DND-41 (cell line): ENCODE measurements at regions not wholly inside any gene's neighbourhood (a gene's known extent, or its start where the extent isn't known, plus 50 kb on each side); places are given as distances from the start of the nearest gene placed in this dataset.

Experiments
- ATAC-seq: fragments of 200-7000 bp; cut with Tn5 transposase; 3 replicates; pipeline ENCODE4 v1.9.1; 2021; ENCODE audit warnings: low read depth; ENCODE audit not compliant: insufficient read depth
- DNase-seq: peaks from one replicate; pipeline ENCODE4 v3.0.0-alpha.2; 2020
- H2AFZ ChIP-seq: 2 replicates; pipeline ENCODE4 v1.6.0; 2012; ENCODE audit warnings: low read depth, low read length
- H3K27ac ChIP-seq: 2 replicates; pipeline ENCODE4 v1.5.1; 2012; ENCODE audit warnings: low read length, inconsistent platforms
- H3K27me3 ChIP-seq: fragments of 200-600 bp; sonication (generic); 2 replicates; pipeline ENCODE4 v1.6.0; 2012; ENCODE audit warnings: low read length, mild to moderate bottlenecking, inconsistent platforms; ENCODE audit not compliant: insufficient read depth, poor library complexity
- H3K36me3 ChIP-seq: 2 replicates; pipeline ENCODE4 v1.5.1; 2012; ENCODE audit warnings: low read length, inconsistent platforms; ENCODE audit not compliant: insufficient read depth
- H3K4me1 ChIP-seq: 2 replicates; pipeline ENCODE4 v1.5.1; 2012; ENCODE audit warnings: mild to moderate bottlenecking, low read length; ENCODE audit not compliant: insufficient read depth
- H3K4me2 ChIP-seq: 2 replicates; pipeline ENCODE4 v1.6.0; 2012; ENCODE audit warnings: mild to moderate bottlenecking, moderate library complexity, low read length, inconsistent platforms; ENCODE audit not compliant: insufficient read depth
- H3K4me3 ChIP-seq, 2 experiments: fragments of 200-600 bp in 1 of 2; shearing (Covaris generic) in 1 of 2; 2 replicates each; pipeline ENCODE4 v1.5.1; 2012 to 2016; ENCODE audit warnings: inconsistent platforms in 2 of 2, low read length in 2 of 2, mild to moderate bottlenecking in 2 of 2, low read depth in 1 of 2, moderate library complexity in 1 of 2
- H3K79me2 ChIP-seq: 2 replicates; pipeline ENCODE4 v1.6.0; 2012; ENCODE audit warnings: low read length, inconsistent platforms; ENCODE audit not compliant: insufficient read depth
- H3K9ac ChIP-seq: 2 replicates; pipeline ENCODE4 v1.6.0; 2012; ENCODE audit warnings: low read depth, mild to moderate bottlenecking, inconsistent platforms, low read length, moderate library complexity
- H3K9me3 ChIP-seq: 2 replicates; pipeline ENCODE4 v1.5.1; 2012; ENCODE audit warnings: low read length, moderate library complexity, mild to moderate bottlenecking, inconsistent platforms; ENCODE audit not compliant: insufficient read depth, severe bottlenecking
- H4K20me1 ChIP-seq: 2 replicates; pipeline ENCODE4 v1.6.0; 2012; ENCODE audit warnings: low read length; ENCODE audit not compliant: insufficient read depth
- CTCF ChIP-seq: IDR thresholded peaks from 2 replicates; pipeline ENCODE4 v1.5.1; 2012; ENCODE audit warnings: borderline replicate concordance, low read length, moderate library complexity, mild to moderate bottlenecking; ENCODE audit not compliant: poor library complexity, severe bottlenecking; ENCODE audit errors: extremely low read depth
- EZH2 ChIP-seq: IDR thresholded peaks from 3 replicates; pipeline ENCODE4 v1.6.1; 2012; ENCODE audit warnings: borderline replicate concordance, low read depth, mild to moderate bottlenecking, moderate library complexity, low read length, inconsistent platforms; ENCODE audit not compliant: severe bottlenecking

GRCh38 chr13:26834646-26835045 lies 74.1 kb upstream of the GPR12 start:
- Histone ChIP-seq H4K20me1 (no peaks in the 10 kb centered on the region), H3K4me2 (no peak overlapping the region), H3K27me3 (peaks cover 6% of the 10 kb centered on the region), H3K27ac (no peak overlapping the region), H3K9ac (no peak overlapping the region), H3K36me3 (no peaks in the 10 kb centered on the region), H2AFZ (no peak overlapping the region), H3K4me3 (no peak overlapping the region), H3K9me3 (no peaks in the 10 kb centered on the region), H3K4me1 (no peaks in the 10 kb centered on the region), H3K79me2 (no peaks in the 10 kb centered on the region)
- DNase-seq = no peak
- no peak for ATAC-seq
- TF ChIP-seq EZH2 (no peak), CTCF (no peak)

GRCh38 chr13:26831336-26831908 lies 70.8 kb upstream of the GPR12 start:
- Histone ChIP-seq H3K27me3 (peaks cover 3% of the 10 kb centered on the region), H3K27ac (no peak overlapping the region), H3K9me3 (no peaks in the 10 kb centered on the region), H3K4me1 (no peaks in the 10 kb centered on the region), H3K4me2 (no peak overlapping the region), H2AFZ (no peak overlapping the region), H3K36me3 (no peaks in the 10 kb centered on the region), H3K9ac (no peak overlapping the region), H4K20me1 (no peaks in the 10 kb centered on the region), H3K79me2 (no peaks in the 10 kb centered on the region), H3K4me3 (no peak overlapping the region)
- ATAC-seq = no peak
- TF ChIP-seq CTCF = no peak
- TF ChIP-seq EZH2 = no peak
- peak; percentile 16 for DNase-seq

GRCh38 chr13:26829716-26830115 lies 69.1 kb upstream of the GPR12 start:
- Histone ChIP-seq H3K79me2 (no peaks in the 10 kb centered on the region), H4K20me1 (no peaks in the 10 kb centered on the region), H3K27ac (no peak overlapping the region), H3K9me3 (no peaks in the 10 kb centered on the region), H3K4me1 (no peaks in the 10 kb centered on the region), H3K9ac (no peak overlapping the region), H2AFZ (no peak overlapping the region), H3K4me2 (no peak overlapping the region), H3K4me3 (no peak overlapping the region), H3K27me3 (peaks cover 3% of the 10 kb centered on the region), H3K36me3 (no peaks in the 10 kb centered on the region)
- no peak for DNase-seq
- no peak for TF ChIP-seq CTCF
- no peak for TF ChIP-seq EZH2
- no peak for ATAC-seq

GRCh38 chr13:26824581-26824980 lies 64.0 kb upstream of the GPR12 start:
- Histone ChIP-seq H3K4me3 (no peak overlapping the region), H3K9me3 (no peaks in the 10 kb centered on the region), H3K4me1 (no peaks in the 10 kb centered on the region), H3K27ac (no peak overlapping the region), H3K27me3 (peaks cover 8% of the 10 kb centered on the region), H4K20me1 (no peaks in the 10 kb centered on the region), H3K9ac (no peak overlapping the region), H3K4me2 (no peak overlapping the region), H3K36me3 (no peaks in the 10 kb centered on the region), H2AFZ (no peak overlapping the region), H3K79me2 (no peaks in the 10 kb centered on the region)
- ATAC-seq = no peak
- no peak for DNase-seq
- no peak for TF ChIP-seq EZH2
- no peak for TF ChIP-seq CTCF
